NOMO-1 treated with DMSO at 0.1 percent for 48 hours (cell line): ENCODE measurements at regions not wholly inside any gene's neighbourhood (a gene's known extent, or its start where the extent isn't known, plus 50 kb on each side); places are given as distances from the start of the nearest gene placed in this dataset.

Experiments
- DNase-seq: peaks from one replicate; lab custom pipeline; 2025; ENCODE audit not compliant: unreplicated experiment; lab: John Stamatoyannopoulos, UW

DNA sequence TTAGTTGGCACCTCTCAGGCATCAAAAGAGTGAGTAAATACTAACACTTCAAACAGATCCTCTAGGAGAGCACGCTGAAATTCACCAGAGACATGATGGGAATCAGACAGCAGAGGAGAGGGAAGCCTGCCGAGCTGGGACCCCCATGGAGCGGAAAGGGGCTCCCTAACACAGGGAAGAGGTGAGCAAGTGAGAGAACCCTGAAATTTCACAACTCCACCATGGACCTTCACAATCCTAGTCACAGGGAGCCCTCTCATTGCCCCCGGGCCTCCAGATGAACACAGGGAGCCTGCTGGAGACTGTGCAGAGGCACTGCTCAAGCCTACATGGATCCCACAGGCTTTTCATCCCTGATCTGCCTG lies 59.2 kb upstream of the ANTXRL start:
- peak; percentile 36 for DNase-seq

DNA sequence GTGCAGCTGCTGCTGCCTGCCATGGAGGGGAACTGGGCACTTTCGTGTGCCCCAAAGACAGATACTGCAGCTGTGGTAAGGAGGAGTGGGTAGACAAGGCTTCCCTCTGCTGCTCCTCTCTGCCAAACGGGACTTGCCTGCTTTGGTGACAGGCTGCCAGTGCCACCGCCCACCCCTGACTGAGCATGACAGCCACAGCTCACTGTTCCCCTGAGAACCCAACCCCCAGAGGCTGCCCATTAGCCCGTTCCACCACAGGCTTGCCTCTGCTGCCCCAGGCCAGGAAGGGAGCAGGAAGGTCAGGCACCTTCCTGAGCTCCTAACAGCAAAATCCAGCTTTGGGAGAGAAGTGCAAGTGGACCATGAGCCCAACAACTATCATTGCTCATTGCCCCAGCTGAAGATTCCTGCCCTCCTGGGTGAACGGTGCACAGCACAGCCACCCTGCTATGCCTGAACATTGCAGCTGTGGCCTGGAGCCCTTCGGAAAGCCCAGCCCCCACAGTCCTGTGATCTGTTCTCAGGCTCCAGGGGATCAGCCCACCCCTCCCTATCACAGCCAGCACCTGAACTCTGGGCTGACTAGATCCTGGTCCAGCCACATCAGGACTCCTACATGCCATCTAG lies 58.7 kb upstream of the ANTXRL start:
- DNase-seq, result no peak

DNA sequence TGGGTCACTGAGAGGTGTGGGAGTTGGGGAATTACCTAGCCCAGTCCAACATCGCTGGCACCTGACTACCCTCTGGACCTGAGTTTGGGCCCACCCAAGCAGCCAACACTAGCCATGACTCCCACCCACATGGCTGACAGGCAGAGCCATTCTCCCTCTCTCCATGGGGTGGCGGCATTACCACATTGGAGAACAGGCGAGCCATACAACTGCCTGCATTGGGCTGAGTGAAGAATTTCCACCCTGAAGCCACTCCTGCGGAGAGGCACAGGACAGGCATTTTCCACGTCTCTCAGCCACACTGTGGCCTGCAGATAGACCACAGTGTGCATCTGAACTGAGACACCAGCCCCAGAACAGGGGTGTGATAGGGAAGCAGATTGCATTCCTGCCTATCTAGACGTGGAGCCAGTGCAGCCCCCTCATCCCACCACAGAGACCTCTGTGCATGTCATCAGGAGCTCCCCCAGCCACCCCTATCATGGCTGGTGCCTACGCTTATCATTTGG lies 58.2 kb upstream of the ANTXRL start:
- peak; percentile 52 for DNase-seq

DNA sequence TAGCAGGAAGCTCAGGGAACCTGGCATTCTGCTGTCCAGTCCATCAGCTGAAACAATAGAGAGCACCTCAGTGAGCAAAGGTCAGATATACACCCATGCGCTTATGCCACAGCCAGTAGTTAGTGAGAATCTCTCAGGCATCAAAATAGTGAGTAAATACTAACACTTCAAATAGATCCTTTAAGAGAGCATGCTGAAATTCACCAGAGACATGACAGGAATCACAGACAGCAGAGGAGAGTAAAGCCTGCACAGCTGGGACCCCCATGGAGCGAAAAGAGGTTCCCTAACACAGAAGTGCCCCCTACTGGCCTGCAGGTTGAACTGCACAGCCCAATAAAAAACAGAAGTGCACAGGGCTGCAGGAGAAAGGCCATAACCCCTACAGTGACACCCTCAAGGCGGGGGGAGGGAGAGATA lies 57.6 kb upstream of the ANTXRL start:
- peak; percentile 33 for DNase-seq

DNA sequence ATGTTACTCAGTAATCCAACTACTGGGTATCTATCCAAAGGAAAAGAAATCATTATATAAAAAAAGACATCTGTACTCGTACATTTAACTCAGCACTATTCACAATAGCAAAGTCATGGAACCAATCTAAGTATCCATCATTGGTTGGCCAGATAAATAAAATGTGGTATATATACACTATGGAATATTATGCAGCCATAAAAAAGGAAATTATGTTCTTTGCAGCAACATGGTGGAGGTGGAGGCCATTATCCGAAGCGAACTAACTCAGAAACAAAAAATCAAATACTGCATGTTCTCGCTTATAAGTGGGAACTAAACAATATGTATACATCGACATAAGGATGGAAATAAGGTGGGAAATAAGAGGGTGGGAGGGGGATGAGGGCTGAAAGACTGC lies 56.2 kb upstream of the ANTXRL start:
- DNase-seq, result no peak

DNA sequence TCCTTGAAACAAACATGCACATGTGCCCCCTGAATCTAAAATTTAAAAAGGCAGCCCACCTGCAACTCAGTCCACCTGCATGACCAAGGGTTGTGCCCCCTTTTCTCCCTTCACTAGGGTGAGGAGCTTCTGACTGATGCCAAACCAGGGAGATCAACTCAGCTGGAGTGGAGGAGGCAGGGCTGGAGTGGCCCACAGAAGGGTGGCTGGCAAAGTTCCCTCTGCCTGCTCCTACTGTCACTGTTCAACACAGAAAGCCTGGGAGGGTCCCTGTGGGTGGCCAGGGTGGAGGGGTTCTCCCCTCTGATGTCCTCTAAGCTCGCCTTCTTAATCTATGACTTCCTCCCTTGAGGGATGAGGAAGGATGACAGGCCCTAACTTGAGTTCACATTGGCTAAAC lies 55.7 kb upstream of the ANTXRL start:
- DNase-seq, result no peak

DNA sequence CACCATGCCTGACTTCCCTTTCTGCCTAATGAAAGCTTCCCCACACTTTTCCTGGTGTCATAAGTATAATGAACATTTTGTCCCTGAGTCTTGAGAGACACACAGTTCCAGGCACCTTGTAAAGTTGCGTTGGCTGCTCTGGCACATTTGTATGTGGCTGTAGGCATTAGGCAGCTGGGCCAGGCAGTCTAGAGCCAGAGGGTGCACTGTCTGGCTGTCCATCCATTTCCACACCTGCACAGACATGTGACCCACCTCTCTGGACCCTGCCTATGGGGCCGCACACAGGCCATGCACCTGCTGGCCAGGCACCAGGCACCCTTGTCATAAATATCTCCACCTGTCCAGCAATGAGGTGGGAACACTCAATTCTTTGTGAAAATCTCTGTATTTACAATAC lies 54.7 kb upstream of the ANTXRL start:
- no peak for DNase-seq

DNA sequence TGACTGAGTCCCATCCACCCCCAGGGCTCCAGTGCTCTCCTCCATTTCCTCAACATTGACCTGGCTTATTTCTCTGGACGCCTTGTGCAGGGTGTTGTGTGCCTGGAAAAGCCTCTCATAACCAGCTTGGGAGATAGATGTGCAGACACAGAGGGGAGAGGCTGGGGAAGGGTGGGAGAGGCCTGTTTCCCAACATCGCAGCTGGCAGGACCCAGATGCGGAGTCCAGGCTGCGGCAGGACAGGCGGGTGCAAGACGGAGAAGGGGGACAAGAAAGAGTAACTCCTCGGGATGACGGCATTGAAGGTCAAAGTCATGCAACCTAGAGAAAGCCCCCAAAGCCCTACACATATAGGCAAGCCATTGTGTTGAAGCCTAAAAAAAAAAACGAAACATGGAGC lies 54.1 kb upstream of the ANTXRL start:
- no peak for DNase-seq

DNA sequence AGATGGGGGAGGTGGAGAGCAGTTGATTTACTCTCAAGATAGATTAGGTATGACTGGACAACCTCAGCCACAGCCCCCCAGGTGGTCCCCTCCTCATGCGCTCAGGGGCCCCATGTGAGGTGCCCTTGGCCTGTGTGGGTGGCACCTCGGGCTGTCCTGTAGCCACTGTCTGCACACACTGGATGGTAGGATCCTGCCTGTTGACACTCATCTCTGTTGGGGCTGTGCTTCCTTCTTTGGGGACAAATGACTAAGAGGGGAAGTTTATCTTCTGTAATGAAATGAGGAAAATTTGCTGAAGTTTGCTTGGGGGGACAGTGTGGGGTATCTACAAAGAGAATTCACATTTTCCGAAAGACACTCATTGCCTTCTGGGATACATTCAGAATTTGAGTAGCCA lies 53.6 kb upstream of the ANTXRL start:
- no peak for DNase-seq

DNA sequence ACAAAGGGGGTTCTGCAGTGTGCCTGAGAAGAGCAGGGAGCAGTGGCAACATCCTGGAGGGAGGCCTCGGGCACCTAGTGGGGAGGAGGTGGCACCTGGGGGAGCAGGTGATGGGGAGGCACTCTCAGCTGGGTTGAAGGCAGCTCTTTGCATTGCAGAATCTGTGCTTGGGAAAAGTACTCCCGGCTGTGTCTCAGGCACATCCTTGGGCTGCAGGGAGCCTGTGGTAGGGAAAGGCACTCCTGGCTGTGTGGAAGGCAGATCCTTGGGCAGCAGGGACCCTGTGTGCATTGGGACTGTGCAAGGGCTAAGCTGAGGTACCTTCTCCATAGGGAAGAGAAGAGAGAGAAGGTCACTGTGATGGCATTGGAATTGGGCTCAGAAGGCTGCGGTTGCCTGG lies 52.8 kb upstream of the ANTXRL start:
- no peak for DNase-seq

DNA sequence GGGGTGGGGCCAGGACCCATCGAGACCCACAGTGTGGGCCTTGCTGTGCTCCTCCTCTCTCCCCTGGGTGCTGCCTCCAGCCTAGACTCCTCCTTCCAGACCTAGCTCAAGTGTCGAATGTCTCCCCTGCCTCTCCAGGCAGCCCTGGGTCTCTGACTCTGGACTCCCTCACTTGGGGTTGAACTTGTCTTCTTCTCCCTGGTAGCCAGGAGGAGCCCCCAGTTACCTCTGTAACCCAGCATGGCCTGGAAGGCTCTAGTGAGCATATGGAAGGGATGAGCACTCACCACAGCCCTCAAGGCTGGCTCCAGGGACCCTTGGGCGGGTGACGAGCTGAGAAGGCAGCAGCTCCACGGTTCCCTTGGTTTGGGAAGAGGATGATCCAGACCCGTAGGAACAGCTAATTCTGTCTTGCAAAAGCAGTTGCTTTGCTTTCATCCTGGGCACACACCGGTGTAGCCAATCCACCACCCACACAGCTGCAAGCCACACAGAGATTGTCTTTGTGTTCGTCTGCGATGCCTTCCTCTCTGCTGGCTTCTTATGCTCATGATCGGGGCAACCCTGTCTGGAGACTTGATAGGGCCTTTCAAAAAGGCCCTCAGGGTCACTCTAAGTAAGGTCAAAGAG lies 52.3 kb upstream of the ANTXRL start:
- DNase-seq, result no peak

DNA sequence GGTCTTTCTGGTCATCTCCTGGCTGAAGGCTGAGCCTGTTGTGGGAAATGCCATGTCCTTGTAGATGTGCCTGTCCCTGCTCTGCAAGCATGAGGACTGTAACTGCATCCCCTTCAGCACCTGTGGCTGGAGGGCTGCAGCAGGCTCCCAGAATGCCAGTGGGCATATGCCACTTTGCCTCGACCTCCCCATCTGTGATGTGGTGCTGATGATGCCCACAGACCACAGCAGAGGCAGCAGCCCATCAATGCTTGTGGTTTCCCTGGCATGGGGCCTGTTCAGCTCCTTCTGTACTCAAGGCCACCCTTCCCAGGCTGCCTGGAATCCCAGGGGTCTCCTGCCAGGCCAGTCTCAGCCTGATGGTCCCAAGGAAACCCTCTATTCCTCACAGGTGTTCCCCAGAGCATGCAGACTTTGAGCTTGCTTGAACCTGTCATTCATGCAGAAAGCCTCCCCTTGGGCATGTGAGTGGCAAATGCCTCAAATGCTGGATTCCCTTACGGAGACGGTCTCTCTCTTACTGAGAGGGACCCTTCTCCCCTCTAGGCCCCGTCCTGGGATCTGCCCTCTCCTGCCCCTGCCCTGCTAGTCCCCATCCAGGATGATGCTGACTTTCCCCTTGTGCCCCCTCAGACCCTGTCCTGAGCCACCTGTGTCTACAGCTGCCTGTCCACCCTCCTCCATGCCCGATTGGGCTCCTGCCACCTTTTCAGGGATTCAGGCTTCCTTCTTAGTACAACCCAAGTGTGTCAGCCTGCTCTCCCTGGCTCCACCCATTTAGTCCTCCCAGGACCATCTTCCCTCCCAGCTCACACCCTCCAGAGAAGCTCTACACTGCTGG lies 50.9 kb upstream of the ANTXRL start:
- DNase-seq, result no peak

DNA sequence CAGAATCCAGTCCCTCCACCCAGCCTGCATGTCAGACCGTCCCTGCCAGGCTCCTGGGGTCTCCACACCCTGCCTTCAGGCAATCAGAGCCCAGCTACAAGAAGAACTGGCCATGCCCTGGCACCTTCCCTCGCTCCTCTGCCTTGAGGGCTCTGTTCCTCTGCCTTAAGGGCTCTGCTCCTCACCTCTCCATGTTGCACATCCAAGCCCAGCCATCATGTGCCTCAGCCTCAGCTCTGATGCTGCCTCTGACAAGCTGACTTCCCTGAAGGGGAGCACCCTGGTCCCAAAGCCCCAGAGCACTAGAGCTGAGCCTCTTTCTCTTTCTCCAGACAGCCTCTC lies 50.3 kb upstream of the ANTXRL start:
- no peak for DNase-seq

DNA sequence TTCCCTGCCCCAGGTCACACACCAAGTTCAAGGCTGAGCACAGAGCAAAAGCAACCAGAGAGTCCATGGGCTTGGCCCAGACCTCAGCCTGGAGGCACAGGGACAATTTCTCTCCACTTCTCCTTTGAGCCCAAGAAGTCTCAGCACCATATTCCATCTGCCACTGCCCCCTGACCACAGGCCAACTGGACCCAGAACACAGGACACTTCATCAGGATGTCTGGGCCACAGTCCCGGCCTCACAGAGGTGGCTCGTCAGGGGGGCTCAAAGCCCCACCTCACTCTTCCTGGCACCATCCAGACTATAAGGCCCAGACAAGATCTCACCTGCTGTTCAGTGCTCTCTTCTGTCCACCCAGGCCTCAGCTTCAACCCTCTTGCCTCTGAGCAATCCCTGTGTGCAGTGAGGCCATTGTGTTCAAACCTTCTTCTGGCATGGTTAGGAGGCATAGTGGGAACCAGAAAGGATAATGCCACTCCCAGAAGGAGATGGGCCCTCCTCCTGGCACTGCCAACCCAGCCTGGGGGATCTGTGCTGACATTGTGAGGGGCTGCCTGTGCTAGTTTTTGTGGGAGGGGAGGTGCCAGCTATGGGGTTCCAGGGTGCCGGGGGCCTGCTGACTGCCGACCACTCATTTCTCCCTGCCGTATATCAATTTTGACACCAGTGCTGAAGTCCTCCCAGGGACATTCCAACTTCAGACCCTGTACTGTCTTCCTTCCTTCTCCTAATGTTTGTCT lies 49.7 kb upstream of the ANTXRL start:
- no peak for DNase-seq
